ENCODE measurements at regions not wholly inside any gene's neighbourhood (a gene's known extent, or its start where the extent isn't known, plus 50 kb on each side); places are given as distances from the start of the nearest gene placed in this dataset.
A peak's percentile ranks its signal among the peaks of the same experiment; 100 is the strongest.

DNA sequence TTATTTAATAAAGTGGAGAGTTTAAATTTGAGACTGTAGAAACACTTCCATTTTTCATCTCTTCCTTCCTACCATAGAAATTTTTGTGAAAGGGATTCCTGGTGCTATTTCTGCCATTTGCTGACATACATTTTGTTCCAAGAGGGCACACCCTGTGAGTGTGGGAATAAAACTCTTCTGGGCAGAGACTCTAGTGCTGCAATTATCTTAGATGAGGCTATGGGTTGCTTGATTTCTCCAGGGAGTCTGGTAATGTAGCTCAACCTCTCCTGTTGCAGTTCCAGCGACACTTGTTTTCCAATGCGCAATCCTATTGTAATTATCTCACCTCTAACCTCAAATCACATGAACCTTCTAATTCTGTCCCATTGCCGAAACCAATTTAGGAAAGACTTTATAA, 60.1 kb upstream of the ZSWIM2 start:
- no peak for DNase-seq (ENCODE audit: low read depth in 1 of 2, low spot score in 1 of 2)
- Histone ChIP-seq H3K27me3 (ENCODE audit: insufficient read depth, poor library complexity, severe bottlenecking) (no peaks in the 10 kb centered on the region), H3K4me3 (replicated peaks; ENCODE audit: insufficient read depth, low read length) (no peak overlapping the region), H3K27ac (replicated peaks) (no peak overlapping the region)
- TF ChIP-seq, protein P1, sequence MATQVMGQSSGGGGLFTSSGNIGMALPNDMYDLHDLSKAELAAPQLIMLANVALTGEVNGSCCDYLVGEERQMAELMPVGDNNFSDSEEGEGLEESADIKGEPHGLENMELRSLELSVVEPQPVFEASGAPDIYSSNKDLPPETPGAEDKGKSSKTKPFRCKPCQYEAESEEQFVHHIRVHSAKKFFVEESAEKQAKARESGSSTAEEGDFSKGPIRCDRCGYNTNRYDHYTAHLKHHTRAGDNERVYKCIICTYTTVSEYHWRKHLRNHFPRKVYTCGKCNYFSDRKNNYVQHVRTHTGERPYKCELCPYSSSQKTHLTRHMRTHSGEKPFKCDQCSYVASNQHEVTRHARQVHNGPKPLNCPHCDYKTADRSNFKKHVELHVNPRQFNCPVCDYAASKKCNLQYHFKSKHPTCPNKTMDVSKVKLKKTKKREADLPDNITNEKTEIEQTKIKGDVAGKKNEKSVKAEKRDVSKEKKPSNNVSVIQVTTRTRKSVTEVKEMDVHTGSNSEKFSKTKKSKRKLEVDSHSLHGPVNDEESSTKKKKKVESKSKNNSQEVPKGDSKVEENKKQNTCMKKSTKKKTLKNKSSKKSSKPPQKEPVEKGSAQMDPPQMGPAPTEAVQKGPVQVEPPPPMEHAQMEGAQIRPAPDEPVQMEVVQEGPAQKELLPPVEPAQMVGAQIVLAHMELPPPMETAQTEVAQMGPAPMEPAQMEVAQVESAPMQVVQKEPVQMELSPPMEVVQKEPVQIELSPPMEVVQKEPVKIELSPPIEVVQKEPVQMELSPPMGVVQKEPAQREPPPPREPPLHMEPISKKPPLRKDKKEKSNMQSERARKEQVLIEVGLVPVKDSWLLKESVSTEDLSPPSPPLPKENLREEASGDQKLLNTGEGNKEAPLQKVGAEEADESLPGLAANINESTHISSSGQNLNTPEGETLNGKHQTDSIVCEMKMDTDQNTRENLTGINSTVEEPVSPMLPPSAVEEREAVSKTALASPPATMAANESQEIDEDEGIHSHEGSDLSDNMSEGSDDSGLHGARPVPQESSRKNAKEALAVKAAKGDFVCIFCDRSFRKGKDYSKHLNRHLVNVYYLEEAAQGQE (IDR thresholded peaks at IDR 0.05; ENCODE audit: insufficient replicate concordance, low read depth), result no peak
- TF ChIP-seq SPI1 (IDR thresholded peaks at IDR 0.05; ENCODE audit: borderline replicate concordance, low read depth) (no peak), GABPA (IDR thresholded peaks at IDR 0.05; ENCODE audit: low read depth) (no peak), POLR2AphosphoS5 (IDR thresholded peaks at IDR 0.05; ENCODE audit: low read depth) (no peak)
- TF ChIP-seq, protein P2, sequence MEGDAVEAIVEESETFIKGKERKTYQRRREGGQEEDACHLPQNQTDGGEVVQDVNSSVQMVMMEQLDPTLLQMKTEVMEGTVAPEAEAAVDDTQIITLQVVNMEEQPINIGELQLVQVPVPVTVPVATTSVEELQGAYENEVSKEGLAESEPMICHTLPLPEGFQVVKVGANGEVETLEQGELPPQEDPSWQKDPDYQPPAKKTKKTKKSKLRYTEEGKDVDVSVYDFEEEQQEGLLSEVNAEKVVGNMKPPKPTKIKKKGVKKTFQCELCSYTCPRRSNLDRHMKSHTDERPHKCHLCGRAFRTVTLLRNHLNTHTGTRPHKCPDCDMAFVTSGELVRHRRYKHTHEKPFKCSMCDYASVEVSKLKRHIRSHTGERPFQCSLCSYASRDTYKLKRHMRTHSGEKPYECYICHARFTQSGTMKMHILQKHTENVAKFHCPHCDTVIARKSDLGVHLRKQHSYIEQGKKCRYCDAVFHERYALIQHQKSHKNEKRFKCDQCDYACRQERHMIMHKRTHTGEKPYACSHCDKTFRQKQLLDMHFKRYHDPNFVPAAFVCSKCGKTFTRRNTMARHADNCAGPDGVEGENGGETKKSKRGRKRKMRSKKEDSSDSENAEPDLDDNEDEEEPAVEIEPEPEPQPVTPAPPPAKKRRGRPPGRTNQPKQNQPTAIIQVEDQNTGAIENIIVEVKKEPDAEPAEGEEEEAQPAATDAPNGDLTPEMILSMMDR (IDR thresholded peaks at IDR 0.05; ENCODE audit: insufficient read depth, low read length), result no peak

DNA sequence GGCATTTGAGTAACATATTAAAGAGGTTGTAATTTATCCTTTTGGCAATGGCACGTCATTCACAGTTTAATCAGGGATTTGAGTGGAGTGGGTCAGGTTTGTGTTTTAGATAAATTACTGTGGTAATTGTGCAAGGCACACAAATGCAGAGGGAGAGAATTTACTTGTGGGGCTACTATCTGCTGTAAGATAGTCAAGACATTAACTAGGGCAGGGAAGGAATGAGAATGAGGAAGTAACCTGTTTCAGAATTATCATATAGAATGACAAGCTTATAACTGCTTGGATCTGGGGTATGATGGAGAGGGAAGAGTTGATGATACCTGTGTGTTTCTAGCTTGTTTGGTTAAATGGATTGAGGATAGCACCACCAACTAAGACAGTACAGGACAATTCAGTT, 58.9 kb upstream of the ZSWIM2 start:
- TF ChIP-seq, protein P2 (IDR thresholded peaks at IDR 0.05; ENCODE audit: insufficient read depth, low read length), result no peak
- TF ChIP-seq POLR2AphosphoS5 (IDR thresholded peaks at IDR 0.05; ENCODE audit: low read depth) (no peak), GABPA (IDR thresholded peaks at IDR 0.05; ENCODE audit: low read depth) (no peak), SPI1 (IDR thresholded peaks at IDR 0.05; ENCODE audit: borderline replicate concordance, low read depth) (no peak)
- TF ChIP-seq, protein P1 (IDR thresholded peaks at IDR 0.05; ENCODE audit: insufficient replicate concordance, low read depth), result no peak

DNA sequence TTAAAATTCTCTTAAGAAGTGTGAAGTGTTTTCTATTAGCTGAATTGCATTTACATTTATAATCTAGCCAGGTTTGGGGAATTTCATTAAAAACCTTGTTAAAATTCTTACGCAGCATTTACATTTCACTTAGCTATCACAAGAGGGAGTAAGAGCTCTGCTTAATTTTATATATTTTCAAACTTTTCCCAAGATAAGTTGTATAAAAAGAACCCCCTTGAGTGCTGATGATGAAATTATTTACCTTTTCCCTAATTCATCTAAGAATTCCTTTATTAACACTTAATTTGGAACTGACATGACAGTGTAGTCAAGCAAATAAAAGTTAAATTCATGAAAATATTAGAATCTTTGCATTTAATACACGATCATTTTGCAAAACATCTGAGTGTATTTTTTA, 54.2 kb upstream of the ZSWIM2 start:
- no peak for DNase-seq (ENCODE audit: low read depth in 1 of 2, low spot score in 1 of 2)
- TF ChIP-seq, protein P2 (IDR thresholded peaks at IDR 0.05; ENCODE audit: insufficient read depth, low read length), result peak; percentile 4
- TF ChIP-seq GABPA (IDR thresholded peaks at IDR 0.05; ENCODE audit: low read depth), result no peak
- no peak overlapping the region for H3K4me3 ChIP-seq (replicated peaks; ENCODE audit: insufficient read depth, low read length)
- H3K27ac ChIP-seq (replicated peaks), result no peak overlapping the region
- no peaks in the 10 kb centered on the region for H3K27me3 ChIP-seq (ENCODE audit: insufficient read depth, poor library complexity, severe bottlenecking)

More for the DNA sequence above, 58.9 kb upstream of the ZSWIM2 start:
- no peak overlapping the region for H3K4me3 ChIP-seq (replicated peaks; ENCODE audit: insufficient read depth, low read length)
- DNase-seq (ENCODE audit: low read depth in 1 of 2, low spot score in 1 of 2), result no peak
- H3K27ac ChIP-seq (replicated peaks), result no peak overlapping the region
- no peaks in the 10 kb centered on the region for H3K27me3 ChIP-seq (ENCODE audit: insufficient read depth, poor library complexity, severe bottlenecking)
